H1 (cell line): ENCODE measurements at regions not wholly inside any gene's neighbourhood (a gene's known extent, or its start where the extent isn't known, plus 50 kb on each side); places are given as distances from the start of the nearest gene placed in this dataset.

Experiments used
- ATF2 ChIP-seq: IDR thresholded peaks from 2 replicates; pipeline ENCODE4 v1.6.1; 2012; ENCODE audit warnings: low read length, inconsistent platforms
- BRCA1 ChIP-seq: IDR thresholded peaks from 2 replicates; pipeline ENCODE4 v1.6.1; 2012; ENCODE audit warnings: low read depth, low read length, improper control_type of control experiment
- CTCF ChIP-seq, 3 experiments: IDR thresholded peaks; 1 replicate in 2 of 3; 2 replicates in 1 of 3; pipeline versions ENCODE4 v1.5.1 to v1.6.1; 2011; ENCODE audit warnings: low read length in 3 of 3, mild to moderate bottlenecking in 3 of 3, inconsistent platforms in 2 of 3, low read depth in 1 of 3, moderate library complexity in 1 of 3; ENCODE audit not compliant: insufficient read depth in 1 of 3; ENCODE audit errors: control extremely low read depth in 1 of 3
- EP300 ChIP-seq, 2 experiments: IDR thresholded peaks; 1 replicate in 1 of 2; 2 replicates in 1 of 2; pipeline ENCODE4 v1.6.1; 2011 to 2012; ENCODE audit warnings: low read depth in 2 of 2, low read length in 2 of 2, mild to moderate bottlenecking in 2 of 2, borderline replicate concordance in 1 of 2, inconsistent platforms in 1 of 2, moderate library complexity in 1 of 2
- EZH2 ChIP-seq: fragments of 200-600 bp; sonication (generic); IDR thresholded peaks from 2 replicates; pipeline ENCODE4 v1.7.1; 2012; ENCODE audit warnings: low read depth, mild to moderate bottlenecking, moderate library complexity, low read length, inconsistent platforms; ENCODE audit not compliant: severe bottlenecking
- JUND ChIP-seq: IDR thresholded peaks from 2 replicates; pipeline ENCODE4 v1.6.1; 2011; ENCODE audit warnings: mild to moderate bottlenecking, improper control_type of control experiment, low read length
- KDM1A ChIP-seq: fragments of 200-600, 300-600 bp; sonication (generic); IDR thresholded peaks from 2 replicates; pipeline ENCODE4 v1.7.1; 2016; ENCODE audit warnings: mild to moderate bottlenecking, low read length, borderline replicate concordance

- no peak for TF ChIP-seq CTCF (IDR thresholded peaks at IDR 0.05; ENCODE audit: control extremely low read depth in 1 of 3, insufficient read depth in 1 of 3, low read depth in 1 of 3, low read length in 3 of 3)
- TF ChIP-seq KDM1A = no peak
- TF ChIP-seq EZH2 = no peak
- no peak for TF ChIP-seq JUND
- TF ChIP-seq ATF2 = no peak
- no peak for TF ChIP-seq BRCA1
- TF ChIP-seq EP300 (IDR thresholded peaks at IDR 0.05; ENCODE audit: borderline replicate concordance in 1 of 2, low read depth in 2 of 2, low read length in 2 of 2) = no peak
These were observed 107.9 kb upstream of the NXT1 start for GRCh38 chr20:23242556-23243180.
